ENCODE measurements at regions not wholly inside any gene's neighbourhood (a gene's known extent, or its start where the extent isn't known, plus 50 kb on each side); places are given as distances from the start of the nearest gene placed in this dataset. TPM values are rescaled to one million over a fixed set of nuclear protein-coding genes. Genes with fewer than 3 reads are reported as not detected.

Small RNAs in the stretch of these regions (small RNA-seq; reads per million reads assigned to genes)
- gene AL163153.1 (not detected), gene AL358913.1 (not detected), gene AL442163.3 (not detected)

All from occipital lobe (tissue), 1 donor.